Mononuclear cell (primary cell): ENCODE measurements at regions not wholly inside any gene's neighbourhood (a gene's known extent, or its start where the extent isn't known, plus 50 kb on each side); places are given as distances from the start of the nearest gene placed in this dataset.

Experiments
- H3K27me3 ChIP-seq: 2 replicates; pipeline ENCODE4 v1.6.0; 2011; ENCODE audit warnings: low read length, control low read depth; ENCODE audit not compliant: insufficient read depth
- H3K4me1 ChIP-seq: 2 replicates; pipeline ENCODE4 v1.5.1; 2011; ENCODE audit warnings: mild to moderate bottlenecking, low read length, control low read depth; ENCODE audit not compliant: insufficient read depth
- H3K4me3 ChIP-seq: 2 replicates; pipeline ENCODE4 v1.5.1; 2011; ENCODE audit warnings: mild to moderate bottlenecking, low read length, moderate library complexity
- H3K9me3 ChIP-seq: 2 replicates; pipeline ENCODE4 v1.5.1; 2011; ENCODE audit warnings: low read depth, mild to moderate bottlenecking, control low read depth, low read length

- H3K9me3 ChIP-seq = no peaks in the 10 kb centered on the region
- H3K4me1 ChIP-seq = no peaks in the 10 kb centered on the region
- no peak overlapping the region for H3K4me3 ChIP-seq
- no peaks in the 10 kb centered on the region for H3K27me3 ChIP-seq
Measured at GRCh38 chr11:116138280-116138679, 634.1 kb upstream of the CADM1 start.

GRCh38 chr11:116137753-116138152, 633.5 kb upstream of the CADM1 start:
- H3K4me3 ChIP-seq = no peak overlapping the region
- H3K9me3 ChIP-seq = no peaks in the 10 kb centered on the region
- H3K27me3 ChIP-seq = no peaks in the 10 kb centered on the region
- no peaks in the 10 kb centered on the region for H3K4me1 ChIP-seq

- Histone ChIP-seq H3K4me1 (no peaks in the 10 kb centered on the region), H3K9me3 (no peaks in the 10 kb centered on the region), H3K27me3 (no peaks in the 10 kb centered on the region), H3K4me3 (no peak overlapping the region)
Measured at GRCh38 chr11:116136987-116137674, 632.9 kb upstream of the CADM1 start.

- H3K4me3 ChIP-seq = no peak overlapping the region
- no peaks in the 10 kb centered on the region for H3K27me3 ChIP-seq
Measured at GRCh38 chr11:116135891-116136290, 631.7 kb upstream of the CADM1 start.

GRCh38 chr11:116134450-116134849, 630.2 kb upstream of the CADM1 start:
- H3K27me3 ChIP-seq = no peaks in the 10 kb centered on the region
- H3K9me3 ChIP-seq = no peaks in the 10 kb centered on the region
- no peaks in the 10 kb centered on the region for H3K4me1 ChIP-seq
- no peak overlapping the region for H3K4me3 ChIP-seq

More at GRCh38 chr11:116135891-116136290, 631.7 kb upstream of the CADM1 start:
- H3K4me1 ChIP-seq = no peaks in the 10 kb centered on the region
- no peaks in the 10 kb centered on the region for H3K9me3 ChIP-seq

- Histone ChIP-seq H3K27me3 (no peaks in the 10 kb centered on the region), H3K9me3 (no peaks in the 10 kb centered on the region), H3K4me3 (no peak overlapping the region), H3K4me1 (no peaks in the 10 kb centered on the region)
Measured at GRCh38 chr11:116132273-116132978, 628.2 kb upstream of the CADM1 start.

GRCh38 chr11:116130122-116130521, 625.9 kb upstream of the CADM1 start:
- no peaks in the 10 kb centered on the region for H3K4me1 ChIP-seq
- no peak overlapping the region for H3K4me3 ChIP-seq
- H3K9me3 ChIP-seq = no peaks in the 10 kb centered on the region
- no peaks in the 10 kb centered on the region for H3K27me3 ChIP-seq

GRCh38 chr11:116129456-116129855, 625.2 kb upstream of the CADM1 start:
- no peaks in the 10 kb centered on the region for H3K9me3 ChIP-seq
- no peaks in the 10 kb centered on the region for H3K27me3 ChIP-seq
- H3K4me1 ChIP-seq = no peaks in the 10 kb centered on the region
- H3K4me3 ChIP-seq = no peak overlapping the region

- Histone ChIP-seq H3K9me3 (no peaks in the 10 kb centered on the region), H3K4me3 (no peak overlapping the region), H3K27me3 (no peaks in the 10 kb centered on the region), H3K4me1 (no peaks in the 10 kb centered on the region)
Measured at GRCh38 chr11:116126562-116126961, 622.3 kb upstream of the CADM1 start.

GRCh38 chr11:116124922-116125714, 620.9 kb upstream of the CADM1 start:
- no peak overlapping the region for H3K4me3 ChIP-seq
- H3K27me3 ChIP-seq = no peaks in the 10 kb centered on the region
- no peaks in the 10 kb centered on the region for H3K9me3 ChIP-seq
- no peaks in the 10 kb centered on the region for H3K4me1 ChIP-seq

GRCh38 chr11:116123739-116124138, 619.5 kb upstream of the CADM1 start:
- H3K27me3 ChIP-seq = no peaks in the 10 kb centered on the region
- H3K4me3 ChIP-seq = no peak overlapping the region
- no peaks in the 10 kb centered on the region for H3K9me3 ChIP-seq
- H3K4me1 ChIP-seq = no peaks in the 10 kb centered on the region

- Histone ChIP-seq H3K9me3 (no peaks in the 10 kb centered on the region), H3K4me3 (no peak overlapping the region), H3K27me3 (no peaks in the 10 kb centered on the region), H3K4me1 (no peaks in the 10 kb centered on the region)
Measured at GRCh38 chr11:116122697-116123472, 618.7 kb upstream of the CADM1 start.

GRCh38 chr11:116119158-116119557, 614.9 kb upstream of the CADM1 start:
- Histone ChIP-seq H3K9me3 (no peaks in the 10 kb centered on the region), H3K4me1 (no peaks in the 10 kb centered on the region), H3K27me3 (no peaks in the 10 kb centered on the region), H3K4me3 (no peak overlapping the region)

GRCh38 chr11:116118138-116118470, 613.9 kb upstream of the CADM1 start:
- Histone ChIP-seq H3K9me3 (no peaks in the 10 kb centered on the region), H3K4me3 (no peak overlapping the region), H3K4me1 (no peaks in the 10 kb centered on the region), H3K27me3 (no peaks in the 10 kb centered on the region)
